DLD1 (cell line): ENCODE measurements at regions not wholly inside any gene's neighbourhood (a gene's known extent, or its start where the extent isn't known, plus 50 kb on each side); places are given as distances from the start of the nearest gene placed in this dataset.

Source experiments
- in situ Hi-C: cut with HindIII; loops from 2 replicates; pipeline ENCODE4 v1.10.0; 2017; ENCODE audit warnings: low sequenced_read_pairs

- in situ Hi-C loops = no loop called here
These were observed 50.0 kb upstream of the PCGF5 start for GRCh38 chr10:91170418-91170817.
